Activated T-cell treated with anti-CD3 and anti-CD28 coated beads, Interleukin-2, amount 50 U/mL, for 72 hours (primary cell): ENCODE measurements at regions not wholly inside any gene's neighbourhood (a gene's known extent, or its start where the extent isn't known, plus 50 kb on each side); places are given as distances from the start of the nearest gene placed in this dataset.
A peak's percentile ranks its signal among the peaks of the same experiment; 100 is the strongest.
"Not testable (repeated sequence)": the region's sequence is repeated elsewhere in the genome, so short reads cannot be mapped to it uniquely, and the experiment has no call there.

ENCODE experiments used
- ATAC-seq, 2 donors: fragments of 150-1000 bp; cut with Tn5 transposase; replicated peaks in 1 of 2; 2 replicates each; pipeline ENCODE4 v1.10.0; 2021; ENCODE audit warnings: moderate library complexity in 2 of 2, mild to moderate bottlenecking in 1 of 2
- DNase-seq, 2 donors: peaks; one replicate each; pipeline ENCODE4 v3.0.0; 2021 to 2022; ENCODE audit warnings: mixed read lengths in 1 of 2
- H3K27ac Mint-ChIP-seq: one replicate; pipeline ENCODE4 v1.8.0; 2022; ENCODE audit warnings: mild to moderate bottlenecking, moderate library complexity, mixed read lengths
- H3K27me3 Mint-ChIP-seq: one replicate; pipeline ENCODE4 v1.8.0; 2022; ENCODE audit warnings: low read depth, mixed read lengths
- H3K36me3 Mint-ChIP-seq, 2 donors: one replicate each; pipeline ENCODE4 v1.8.0; 2022; ENCODE audit warnings: mixed read lengths in 2 of 2, mild to moderate bottlenecking in 1 of 2; ENCODE audit not compliant: insufficient read depth in 2 of 2
- H3K4me1 Mint-ChIP-seq: one replicate; pipeline ENCODE4 v1.8.0; 2022; ENCODE audit warnings: low read depth, mixed read lengths
- H3K4me3 Mint-ChIP-seq, 2 donors: one replicate each; pipeline ENCODE4 v1.8.0; 2022; ENCODE audit warnings: mild to moderate bottlenecking in 2 of 2, mixed read lengths in 2 of 2, moderate library complexity in 2 of 2
- H3K9me3 Mint-ChIP-seq, 2 donors: one replicate each; pipeline ENCODE4 v1.8.0; 2022; ENCODE audit warnings: mixed read lengths in 2 of 2

- not testable (repeated sequence) for ATAC-seq, H3K27ac Mint-ChIP-seq, H3K4me3 Mint-ChIP-seq, H3K36me3 Mint-ChIP-seq, H3K9me3 Mint-ChIP-seq
- DNase-seq, result peak; percentile 43 to 64
- Mint-ChIP-seq H3K27me3 (peaks cover 27% of the 10 kb centered on the region), H3K4me1 (peaks cover 10% of the 10 kb centered on the region)
Measured at GRCh38 chr11:67859513-67860161, 144.3 kb downstream of the UNC93B1 start.

GRCh38 chr11:67850747-67851146 is 153.2 kb downstream of the UNC93B1 start:
- not testable (repeated sequence) for H3K4me3 Mint-ChIP-seq, H3K9me3 Mint-ChIP-seq, ATAC-seq

GRCh38 chr11:67849766-67850165 is 154.1 kb downstream of the UNC93B1 start:
- H3K27me3 Mint-ChIP-seq, H3K27ac Mint-ChIP-seq, H3K4me3 Mint-ChIP-seq, H3K36me3 Mint-ChIP-seq, H3K4me1 Mint-ChIP-seq, H3K9me3 Mint-ChIP-seq, DNase-seq, ATAC-seq: not testable (repeated sequence)

More at GRCh38 chr11:67850747-67851146, 153.2 kb downstream of the UNC93B1 start:
- not testable (repeated sequence) for H3K36me3 Mint-ChIP-seq, DNase-seq, H3K27ac Mint-ChIP-seq, H3K4me1 Mint-ChIP-seq
- peaks cover 13% of the 10 kb centered on the region for H3K27me3 Mint-ChIP-seq

GRCh38 chr11:67847896-67848875 is 155.7 kb downstream of the UNC93B1 start:
- not testable (repeated sequence) for H3K4me3 Mint-ChIP-seq, H3K4me1 Mint-ChIP-seq

GRCh38 chr11:67846303-67846702 is 157.6 kb downstream of the UNC93B1 start:
- not testable (repeated sequence) for DNase-seq, H3K9me3 Mint-ChIP-seq, H3K4me3 Mint-ChIP-seq, ATAC-seq, H3K27ac Mint-ChIP-seq, H3K36me3 Mint-ChIP-seq, H3K4me1 Mint-ChIP-seq
- peaks cover 14% of the 10 kb centered on the region for H3K27me3 Mint-ChIP-seq

More at GRCh38 chr11:67847896-67848875, 155.7 kb downstream of the UNC93B1 start:
- H3K27ac Mint-ChIP-seq, H3K36me3 Mint-ChIP-seq, ATAC-seq, H3K27me3 Mint-ChIP-seq, DNase-seq, H3K9me3 Mint-ChIP-seq: not testable (repeated sequence)

DNA sequence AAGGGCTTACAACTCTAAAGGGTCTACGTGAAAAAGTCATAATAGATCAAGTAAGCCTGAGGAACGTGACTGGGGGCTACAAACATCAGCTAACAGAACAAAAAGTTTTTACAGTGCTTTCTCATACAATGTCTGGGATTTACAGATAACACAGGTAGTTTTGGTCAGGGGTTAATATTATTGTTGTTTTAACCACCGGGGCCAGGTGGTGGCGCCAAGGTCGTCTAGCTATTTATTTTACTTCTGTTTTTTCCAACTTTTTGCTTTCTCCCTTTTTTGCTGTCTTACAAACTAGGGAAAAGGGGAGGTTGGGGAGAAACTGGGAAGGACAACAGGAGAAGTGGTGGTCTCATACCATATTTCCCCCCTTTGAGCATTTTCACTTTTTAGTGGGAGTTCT is 158.6 kb downstream of the UNC93B1 start:
- peaks cover 23% of the 10 kb centered on the region for H3K27me3 Mint-ChIP-seq
- not testable (repeated sequence) for H3K9me3 Mint-ChIP-seq, H3K36me3 Mint-ChIP-seq, H3K27ac Mint-ChIP-seq, ATAC-seq, H3K4me1 Mint-ChIP-seq, DNase-seq, H3K4me3 Mint-ChIP-seq

DNA sequence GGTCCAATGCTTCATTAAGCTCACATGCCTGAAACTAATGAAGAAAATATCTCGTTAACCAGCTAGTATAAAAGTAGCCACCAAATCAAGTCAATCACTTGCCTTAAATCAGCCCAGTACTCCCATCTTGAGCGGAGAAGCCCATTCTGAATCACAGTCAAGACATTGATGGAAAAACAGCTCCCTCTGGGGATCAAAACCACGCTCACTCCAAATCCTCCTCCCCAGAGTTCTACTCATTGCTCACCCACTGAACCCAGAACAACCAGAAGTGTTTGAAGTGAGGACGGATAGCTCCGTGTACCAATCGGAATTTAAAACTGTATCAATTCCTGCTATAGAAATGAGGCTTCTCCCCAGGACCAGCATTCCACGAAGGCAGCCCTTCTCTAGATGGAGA is 163.3 kb downstream of the UNC93B1 start:
- H3K36me3 Mint-ChIP-seq, ATAC-seq, H3K4me1 Mint-ChIP-seq, H3K4me3 Mint-ChIP-seq, DNase-seq, H3K9me3 Mint-ChIP-seq, H3K27ac Mint-ChIP-seq: not testable (repeated sequence)
- H3K27me3 Mint-ChIP-seq, result peaks cover 27% of the 10 kb centered on the region

DNA sequence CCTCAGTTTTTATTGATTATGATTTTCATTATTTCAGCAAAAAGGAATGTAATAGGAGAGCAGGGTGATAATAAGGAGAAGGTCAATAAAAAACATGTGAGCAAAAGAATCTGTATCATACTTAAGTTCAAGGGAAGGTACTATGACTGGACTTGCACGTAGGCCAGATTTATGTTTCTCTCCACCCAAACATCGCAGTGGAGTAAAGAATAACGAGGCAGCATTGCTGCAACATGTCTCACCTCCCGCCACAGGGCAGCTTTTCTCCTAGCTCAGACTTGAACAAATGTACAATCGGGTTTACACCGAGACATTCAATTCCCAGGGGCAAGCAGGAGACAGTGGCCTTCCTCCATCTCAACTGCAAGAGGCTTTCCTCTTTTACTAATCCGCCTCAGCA is 155.7 kb upstream of the ALDH3B2 start:
- H3K27ac Mint-ChIP-seq, H3K9me3 Mint-ChIP-seq, ATAC-seq, DNase-seq, H3K36me3 Mint-ChIP-seq, H3K4me1 Mint-ChIP-seq: not testable (repeated sequence)
- Mint-ChIP-seq H3K27me3 (peaks cover 37% of the 10 kb centered on the region), H3K4me3 (peak overlapping the region in 1 of 2 donors; percentile 18)

- H3K9me3 Mint-ChIP-seq, H3K4me1 Mint-ChIP-seq, H3K4me3 Mint-ChIP-seq, H3K27ac Mint-ChIP-seq, DNase-seq, H3K36me3 Mint-ChIP-seq, ATAC-seq: not testable (repeated sequence)
- peaks cover 40% of the 10 kb centered on the region for H3K27me3 Mint-ChIP-seq
Measured at GRCh38 chr11:67826951-67827296, 152.5 kb upstream of the ALDH3B2 start.

GRCh38 chr11:67826028-67826950 is 151.9 kb upstream of the ALDH3B2 start:
- H3K27ac Mint-ChIP-seq, H3K9me3 Mint-ChIP-seq, DNase-seq, H3K4me3 Mint-ChIP-seq, H3K4me1 Mint-ChIP-seq, H3K36me3 Mint-ChIP-seq, ATAC-seq: not testable (repeated sequence)
- peaks cover 40% of the 10 kb centered on the region for H3K27me3 Mint-ChIP-seq

DNA sequence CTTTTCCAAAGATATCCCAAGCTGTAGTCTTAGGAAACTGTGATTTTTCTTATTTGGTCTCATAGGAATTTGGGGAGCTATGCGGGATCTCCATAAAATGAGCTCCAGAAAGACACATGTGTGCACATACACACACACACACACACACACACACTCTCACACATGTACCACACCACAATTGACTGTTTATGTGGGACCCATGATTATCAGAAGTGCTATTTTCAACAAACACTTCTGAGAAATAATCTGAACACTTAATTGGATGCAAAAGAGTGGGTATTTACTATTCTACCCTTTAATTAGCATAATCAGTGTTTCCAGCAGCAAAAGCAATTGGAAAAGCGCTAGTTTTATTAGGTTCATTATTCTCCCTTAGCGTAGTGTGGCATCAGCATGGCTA is 150.4 kb upstream of the ALDH3B2 start:
- ATAC-seq, H3K27ac Mint-ChIP-seq, H3K36me3 Mint-ChIP-seq, DNase-seq, H3K9me3 Mint-ChIP-seq, H3K4me1 Mint-ChIP-seq, H3K4me3 Mint-ChIP-seq: not testable (repeated sequence)
- H3K27me3 Mint-ChIP-seq, result peaks cover 44% of the 10 kb centered on the region

DNA sequence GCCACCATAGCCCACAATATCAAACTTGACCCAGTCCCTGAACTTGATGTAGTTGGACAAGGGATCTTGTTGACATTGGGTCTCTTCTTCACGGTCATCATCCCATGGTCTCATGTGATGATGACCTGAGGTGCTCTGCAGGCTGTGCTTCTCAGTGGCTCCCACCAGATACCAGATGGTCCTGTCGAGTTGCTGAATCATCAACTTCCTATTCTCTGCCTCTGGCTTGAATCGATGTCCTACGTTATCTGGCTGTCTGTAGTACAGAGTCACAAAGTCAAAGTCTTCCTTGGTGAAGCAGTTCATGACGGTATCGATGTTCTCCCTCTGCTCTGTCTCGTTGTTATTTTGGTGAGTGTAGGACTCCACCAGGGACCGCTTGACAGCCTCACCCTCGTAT is 145.7 kb upstream of the ALDH3B2 start:
- Mint-ChIP-seq H3K36me3 (no peaks in the 10 kb centered on the region), H3K9me3 (no peaks in the 10 kb centered on the region), H3K27ac (no peak overlapping the region), H3K4me1 (no peaks in the 10 kb centered on the region), H3K27me3 (peaks cover 10% of the 10 kb centered on the region), H3K4me3 (no peak overlapping the region)
- ATAC-seq (no peak), DNase-seq (no peak)

GRCh38 chr11:67817558-67817957 is 143.1 kb upstream of the ALDH3B2 start:
- not testable (repeated sequence) for H3K36me3 Mint-ChIP-seq, H3K27me3 Mint-ChIP-seq, H3K9me3 Mint-ChIP-seq, H3K4me1 Mint-ChIP-seq, ATAC-seq, H3K27ac Mint-ChIP-seq, DNase-seq, H3K4me3 Mint-ChIP-seq
